HG02759 (cell line): ENCODE measurements at regions not wholly inside any gene's neighbourhood (a gene's known extent, or its start where the extent isn't known, plus 50 kb on each side); places are given as distances from the start of the nearest gene placed in this dataset.
"Not testable (repeated sequence)": the region's sequence is repeated elsewhere in the genome, so short reads cannot be mapped to it uniquely, and the experiment has no call there.

Experiments used
- ATAC-seq: cut with Tn5 transposase; IDR thresholded peaks from one replicate; pipeline ENCODE4 v1.9.1; 2021; ENCODE audit warnings: mild to moderate bottlenecking, moderate library complexity; ENCODE audit not compliant: unreplicated experiment

- ATAC-seq = no peak
Measured at GRCh38 chr7:32765185-32765584, 126.4 kb downstream of the KBTBD2 start.

- ATAC-seq = no peak
Measured at GRCh38 chr7:32762925-32763293, 128.7 kb downstream of the KBTBD2 start.

DNA sequence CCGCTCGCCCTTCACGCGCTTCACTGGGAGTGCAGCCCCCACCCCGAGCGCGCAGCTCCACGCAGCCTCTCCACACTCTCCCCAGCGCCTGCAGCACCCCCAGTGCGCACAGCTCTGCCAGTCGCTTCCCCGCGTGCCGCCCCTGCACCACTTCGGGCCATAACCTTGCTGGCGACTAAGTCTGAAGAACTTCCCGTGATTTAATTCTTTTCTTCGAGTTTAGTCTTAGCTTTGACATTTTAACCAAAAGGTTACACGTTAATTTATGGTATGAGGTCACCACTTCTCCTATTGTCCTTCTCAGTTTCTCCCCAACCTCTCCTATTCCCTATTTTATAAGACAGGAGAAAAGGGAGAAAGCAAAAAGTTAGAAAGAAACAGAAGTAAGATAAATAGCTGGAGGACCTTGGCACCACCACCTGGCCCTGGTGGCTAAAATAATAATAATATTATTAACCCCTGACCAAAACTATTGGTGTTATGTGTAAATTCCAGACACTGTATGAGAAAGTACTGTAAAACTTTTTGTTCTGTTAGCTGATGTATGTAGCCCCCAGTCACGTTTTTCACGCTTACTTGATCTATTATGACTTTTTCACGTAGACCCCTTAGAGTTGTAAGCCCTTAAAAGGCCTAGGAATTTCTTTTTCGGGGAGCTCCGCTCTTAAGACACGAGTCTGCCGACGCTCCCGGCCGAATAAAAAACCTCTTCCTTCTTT, 129.2 kb downstream of the KBTBD2 start:
- not testable (repeated sequence) for ATAC-seq

DNA sequence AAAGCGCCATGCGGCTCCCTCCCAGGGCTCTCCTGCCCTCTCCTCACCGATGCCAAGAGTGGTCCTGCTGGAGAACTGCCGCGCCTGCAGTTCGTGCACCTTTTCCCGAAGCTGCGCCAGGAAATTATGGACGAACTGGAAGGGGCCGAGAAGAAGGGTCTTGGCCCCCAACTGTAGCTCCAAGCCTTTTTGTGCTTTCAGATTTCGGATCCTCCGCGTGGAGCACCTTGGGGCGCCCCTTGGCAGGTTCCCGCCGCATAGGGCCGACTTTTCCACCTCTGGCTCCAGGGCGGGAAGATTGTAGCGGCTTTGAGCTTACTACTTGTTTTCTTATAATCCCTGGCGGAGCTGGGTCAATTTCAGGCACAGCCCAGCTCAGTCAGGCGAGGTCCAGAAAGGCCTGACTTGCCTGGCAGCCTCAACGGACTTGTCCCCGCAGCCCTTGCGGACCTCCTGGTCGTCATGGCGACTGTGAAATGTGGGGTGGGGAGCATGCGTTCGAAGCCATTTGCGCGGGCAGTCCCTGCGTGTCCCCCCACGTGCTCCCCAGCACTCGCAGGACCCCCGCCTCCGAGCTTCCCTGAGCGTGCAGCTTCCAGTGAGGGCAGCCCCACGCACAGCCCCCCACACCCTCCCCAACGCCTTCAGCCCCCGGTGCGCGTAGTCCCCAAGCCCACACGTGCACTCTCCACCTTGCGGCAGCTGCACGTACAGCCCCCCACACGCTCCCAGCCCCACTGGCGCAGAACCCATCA, 129.9 kb downstream of the KBTBD2 start:
- no peak for ATAC-seq

- ATAC-seq = not testable (repeated sequence)
Measured at GRCh38 chr7:32760755-32761154, 130.8 kb downstream of the KBTBD2 start.

GRCh38 chr7:32759859-32760258, 131.7 kb downstream of the KBTBD2 start:
- ATAC-seq = not testable (repeated sequence)

GRCh38 chr7:32753872-32754271, 137.7 kb downstream of the KBTBD2 start:
- not testable (repeated sequence) for ATAC-seq

DNA sequence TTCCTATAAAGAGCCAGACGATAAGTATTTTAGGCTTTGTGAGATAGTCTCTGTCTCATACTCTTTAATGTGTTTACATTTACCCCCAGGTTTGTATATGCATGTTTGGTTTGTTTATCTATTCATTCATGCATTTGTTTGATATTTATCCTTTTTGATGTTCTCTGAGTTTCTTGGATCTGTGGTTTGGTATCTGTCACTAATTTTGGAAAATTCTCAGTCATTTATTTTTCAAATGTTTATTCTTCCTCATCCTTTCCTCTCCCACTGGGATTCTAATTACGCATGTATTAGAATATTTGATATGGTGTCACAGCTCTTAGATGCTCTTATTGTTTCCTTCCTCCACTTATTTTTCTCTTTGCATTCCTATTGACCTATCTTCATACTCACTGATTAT, 143.2 kb downstream of the KBTBD2 start:
- not testable (repeated sequence) for ATAC-seq

DNA sequence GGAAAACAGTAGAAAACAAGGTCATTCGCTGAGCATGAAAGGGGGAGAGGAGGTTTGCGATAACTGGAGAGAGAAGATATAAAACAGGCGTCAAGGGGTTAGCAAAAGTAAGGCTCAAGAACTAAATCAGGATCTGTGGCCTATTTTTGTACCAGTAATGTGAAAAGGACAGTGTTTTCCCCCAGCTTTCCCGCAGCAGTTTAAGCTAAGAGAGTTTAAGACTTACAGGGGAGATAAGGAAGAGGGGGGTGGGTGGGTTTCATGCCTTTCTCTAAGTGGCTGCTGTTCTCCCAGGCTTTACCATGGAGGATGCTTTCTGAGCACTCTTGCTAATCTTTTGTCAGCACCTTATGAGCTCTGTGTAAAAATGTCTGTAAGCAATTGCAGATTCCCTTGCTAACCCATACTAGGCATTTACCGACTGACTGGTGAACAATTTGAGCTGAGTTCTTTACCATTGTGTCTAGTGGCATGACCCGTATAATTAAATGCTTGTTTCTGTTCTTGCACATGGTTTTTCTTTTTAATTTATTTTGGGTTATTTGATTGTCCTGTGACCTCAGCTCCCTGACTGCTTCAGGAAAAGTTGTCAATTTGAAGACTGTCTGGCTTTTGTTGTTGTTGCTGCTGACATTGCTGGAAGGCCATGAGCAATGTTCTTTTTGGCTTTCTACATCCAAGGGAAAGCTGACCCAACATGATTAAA, 144.0 kb downstream of the KBTBD2 start:
- ATAC-seq = not testable (repeated sequence)

DNA sequence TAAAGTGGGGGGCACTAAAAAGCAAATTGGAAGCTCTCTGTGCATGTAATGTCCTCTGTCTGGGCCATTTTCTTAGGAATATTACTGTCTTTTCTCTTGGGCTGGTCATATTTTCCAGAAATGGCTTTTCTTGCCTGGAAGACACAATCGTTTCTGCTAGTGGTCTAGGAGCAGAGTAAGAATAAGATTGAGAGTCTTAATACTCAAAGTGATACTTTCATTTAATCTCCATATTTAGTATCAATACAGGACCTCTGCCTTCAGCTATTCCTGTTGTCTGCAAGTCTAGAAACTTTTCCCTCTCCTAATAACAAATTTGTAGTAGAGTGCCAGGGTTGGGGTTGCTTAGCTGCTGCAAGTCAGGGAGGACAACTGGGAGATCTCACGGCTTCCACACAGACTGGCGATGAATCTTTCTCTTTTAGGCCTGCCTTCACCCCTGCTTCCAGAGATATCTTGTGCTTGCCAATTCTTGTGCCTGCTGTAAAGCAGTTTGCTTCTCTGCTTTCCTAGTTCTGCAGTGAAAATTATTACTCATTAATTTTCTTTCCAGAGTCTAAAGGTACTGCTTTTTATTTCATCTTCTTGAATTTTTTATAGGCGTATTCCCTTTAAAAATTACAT, 149.6 kb downstream of the KBTBD2 start:
- peak; percentile 58 for ATAC-seq

DNA sequence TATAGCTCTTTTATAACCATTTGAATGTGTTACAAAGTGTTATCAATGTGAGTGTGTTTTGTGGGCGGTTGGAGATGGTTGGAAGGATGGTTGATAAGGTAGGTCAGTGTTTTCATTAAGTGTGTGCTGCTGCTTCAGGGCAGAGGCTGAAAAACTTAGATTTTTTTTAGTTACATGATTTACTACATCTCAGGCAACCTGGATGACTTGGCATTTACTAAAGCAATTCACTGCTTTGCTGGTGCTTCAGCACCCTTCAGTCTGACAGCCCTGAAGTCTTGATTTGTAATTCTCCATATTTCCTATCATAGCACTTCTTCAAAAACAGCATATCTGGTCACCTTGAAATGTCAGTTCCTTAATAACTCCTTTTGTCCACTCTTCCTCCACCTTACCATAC, 151.8 kb downstream of the KBTBD2 start:
- ATAC-seq = not testable (repeated sequence)

- not testable (repeated sequence) for ATAC-seq
Measured at GRCh38 chr7:32738390-32738789, 153.2 kb downstream of the KBTBD2 start.

DNA sequence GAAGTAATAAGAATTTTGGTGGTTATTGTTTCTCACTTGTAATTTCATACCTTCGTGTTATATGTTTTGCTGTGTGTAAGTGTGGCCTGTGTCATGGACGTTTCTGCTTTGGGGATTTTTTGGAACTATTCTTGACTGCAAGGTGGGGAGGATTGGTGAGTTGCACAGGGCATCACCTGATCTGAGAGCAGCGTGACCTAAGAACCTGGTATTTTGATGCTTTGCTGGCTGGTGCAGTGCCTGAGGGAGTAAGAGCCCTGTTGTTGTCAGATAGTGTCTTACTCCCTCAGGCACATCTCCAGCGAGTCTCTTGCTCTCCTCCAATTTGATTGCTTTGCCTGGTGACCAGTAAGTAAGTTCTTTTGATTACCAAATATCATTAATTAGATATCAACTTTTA, 158.8 kb downstream of the KBTBD2 start:
- not testable (repeated sequence) for ATAC-seq

DNA sequence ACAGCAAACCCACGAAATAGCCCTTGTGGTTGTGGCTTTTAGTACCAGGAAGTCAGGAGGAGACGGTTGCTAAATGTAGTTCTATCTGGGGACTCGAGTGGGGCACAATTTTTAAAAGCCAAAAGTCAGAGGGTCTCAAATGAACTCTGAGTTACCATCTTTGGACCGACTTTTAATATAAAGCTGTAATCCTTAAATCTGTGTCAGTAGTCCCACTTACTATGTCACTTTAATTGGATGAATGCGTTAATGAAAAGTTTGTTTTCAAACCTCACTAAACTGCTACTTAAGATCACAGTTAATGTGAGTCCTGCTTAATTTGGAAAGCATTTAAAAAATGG, 162.3 kb downstream of the KBTBD2 start:
- ATAC-seq = not testable (repeated sequence)

DNA sequence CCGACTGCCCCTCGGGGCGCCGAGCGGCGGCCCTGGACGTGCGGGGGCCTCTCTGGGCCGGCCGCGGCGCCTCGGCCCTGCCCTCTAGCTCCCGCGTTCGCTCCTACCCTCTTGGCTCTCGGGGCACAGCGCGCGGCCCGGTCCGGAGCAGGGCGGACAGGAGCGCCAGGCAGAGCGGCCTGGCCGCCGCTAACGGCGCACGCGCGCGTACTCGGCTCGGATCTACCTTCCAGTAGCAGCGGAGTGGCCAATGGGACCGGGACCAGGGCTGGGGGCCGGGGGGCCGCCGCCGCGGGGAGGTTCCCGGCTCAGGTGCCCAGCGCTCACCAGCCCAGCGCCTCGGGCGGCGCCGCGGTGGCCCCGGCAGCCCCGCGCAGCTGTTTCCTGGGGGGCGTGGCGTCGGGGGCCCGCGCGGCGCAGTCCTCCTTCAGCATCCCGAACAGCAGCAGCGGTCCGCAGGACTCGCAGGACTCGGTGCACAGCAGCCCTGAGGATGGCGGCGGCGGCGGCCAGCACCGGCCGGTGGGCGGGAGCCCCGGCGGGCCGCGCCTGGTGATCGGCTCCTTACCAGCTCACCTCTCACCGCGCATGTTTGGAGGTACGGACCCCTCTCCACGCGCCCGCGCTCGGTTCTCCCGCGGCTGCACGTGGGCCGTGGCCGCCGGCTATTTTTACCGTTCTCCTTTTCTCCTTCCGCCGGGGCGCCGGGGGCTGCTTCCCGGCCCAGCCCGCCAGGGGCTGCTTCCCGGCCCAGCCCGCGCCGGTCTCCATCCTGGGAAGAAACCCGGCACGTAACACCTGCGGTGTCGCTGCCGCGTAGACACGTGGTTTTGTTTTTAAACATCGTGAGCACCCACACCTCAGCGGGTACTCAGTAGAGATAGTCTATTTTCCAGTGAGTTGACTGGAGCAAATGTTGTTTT, 162.9 kb downstream of the KBTBD2 start:
- ATAC-seq = peak; percentile 79

- ATAC-seq = peak; percentile 63
Measured at GRCh38 chr7:32727483-32728411, 163.8 kb downstream of the KBTBD2 start.

DNA sequence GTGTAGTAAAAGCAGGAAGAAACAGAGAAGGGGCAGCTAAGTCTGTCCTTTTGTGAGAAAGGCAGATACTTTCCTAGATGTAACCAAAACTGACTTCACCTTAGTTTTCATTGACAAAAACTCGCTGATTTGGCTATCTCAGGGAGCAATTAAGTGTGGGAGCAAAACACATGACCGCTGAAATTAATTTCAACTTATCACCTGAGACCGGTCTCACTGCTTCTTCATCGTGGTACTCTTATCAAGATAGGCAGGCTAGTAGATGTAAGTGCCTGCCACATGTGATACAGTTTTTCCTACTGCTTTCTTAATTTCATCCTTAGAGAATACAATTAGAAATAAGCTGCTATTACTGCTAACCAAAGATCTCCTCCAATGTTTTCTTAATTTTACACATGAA, 168.7 kb downstream of the KBTBD2 start:
- not testable (repeated sequence) for ATAC-seq

DNA sequence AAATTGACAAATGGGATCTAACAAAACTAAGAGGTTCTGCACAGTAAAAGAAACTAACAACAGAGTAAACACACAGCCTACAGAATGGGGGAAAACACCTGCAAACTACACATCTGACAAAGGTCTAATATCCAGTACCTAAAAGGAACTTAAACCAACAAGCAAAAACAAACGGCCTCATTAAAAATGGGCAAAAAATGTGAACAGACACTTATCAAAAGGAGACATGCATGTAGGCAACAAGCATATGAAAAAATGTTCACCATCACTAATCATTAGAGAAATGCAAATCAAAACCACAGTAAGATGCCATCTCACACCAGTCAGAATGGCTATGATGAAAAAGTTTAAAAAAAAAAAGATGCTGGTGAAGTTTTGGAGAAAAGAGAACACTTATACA, 197.4 kb downstream of the KBTBD2 start:
- no peak for ATAC-seq
